Activated CD4-positive, alpha-beta memory T cell treated with anti-CD3 and anti-CD28 coated beads for 36 hours (primary cell): ENCODE measurements at regions not wholly inside any gene's neighbourhood (a gene's known extent, or its start where the extent isn't known, plus 50 kb on each side); places are given as distances from the start of the nearest gene placed in this dataset.

Experiments
- CTCF ChIA-PET: fragments of 350-600 bp; sonication (Branson Sonifier 250); formaldehyde crosslinking; loops from one replicate; lab custom pipeline; 2021; ENCODE audit warnings: antibody characterized with exemption, inconsistent platforms; lab: Charles Lee
- POLR2A ChIA-PET: fragments of 350-600 bp; sonication (Branson Sonifier 250); formaldehyde crosslinking; loops from one replicate; lab custom pipeline; 2021; ENCODE audit warnings: antibody characterized with exemption; lab: Charles Lee
- DNase-seq: peaks from one replicate; pipeline ENCODE4 v3.0.0-alpha.2; 2020
- H3K27ac Mint-ChIP-seq: one replicate; pipeline ENCODE4 v1.8.0; 2021; ENCODE audit warnings: mixed read lengths
- H3K27me3 Mint-ChIP-seq: one replicate; pipeline ENCODE4 v1.8.0; 2021; ENCODE audit warnings: mixed read lengths
- H3K36me3 Mint-ChIP-seq: one replicate; pipeline ENCODE4 v1.8.0; 2021; ENCODE audit warnings: mixed read lengths
- H3K4me1 Mint-ChIP-seq: one replicate; pipeline ENCODE4 v1.8.0; 2021; ENCODE audit warnings: low read depth, mixed read lengths
- H3K4me3 Mint-ChIP-seq: one replicate; pipeline ENCODE4 v1.8.0; 2021; ENCODE audit warnings: mild to moderate bottlenecking, mixed read lengths
- H3K9me3 Mint-ChIP-seq: one replicate; pipeline ENCODE4 v1.8.0; 2021; ENCODE audit warnings: mixed read lengths
- intact Hi-C: fragments of 100-400 bp; cut with micrococcal nuclease; formaldehyde crosslinking; loops from one replicate; pipeline ENCODE4 v1.15.1; 2023

- DNase-seq: no peak
- no peaks in the 10 kb centered on the region for H3K27me3 Mint-ChIP-seq
Observed at GRCh38 chr7:89780291-89780690, 374.0 kb upstream of the STEAP1 start.

GRCh38 chr7:89796481-89796880 lies 357.8 kb upstream of the STEAP1 start:
- Mint-ChIP-seq H3K4me1 (no peaks in the 10 kb centered on the region), H3K27ac (no peak overlapping the region), H3K9me3 (peaks cover 3% of the 10 kb centered on the region), H3K27me3 (peaks cover 1% of the 10 kb centered on the region), H3K36me3 (no peaks in the 10 kb centered on the region), H3K4me3 (no peak overlapping the region)
- ChIA-PET POLR2A (no interaction called here), CTCF (no interaction called here)
- intact Hi-C loops: no loop called here
- DNase-seq: no peak

More at GRCh38 chr7:89780291-89780690, 374.0 kb upstream of the STEAP1 start:
- Mint-ChIP-seq H3K36me3 (no peaks in the 10 kb centered on the region), H3K4me1 (no peaks in the 10 kb centered on the region), H3K9me3 (peaks cover 4% of the 10 kb centered on the region), H3K4me3 (no peak overlapping the region), H3K27ac (no peak overlapping the region)
- ChIA-PET CTCF (interaction anchor here (0.6 kb wide), 1 partner anchor 408 kb away, joined by 3 read pairs; no protein-coding TSS in a partner anchor), POLR2A (no interaction called here)
- intact Hi-C loops: no loop called here

- ChIA-PET CTCF (no interaction called here), POLR2A (no interaction called here)
- Mint-ChIP-seq H3K36me3 (no peaks in the 10 kb centered on the region), H3K4me3 (no peak overlapping the region), H3K27ac (no peak overlapping the region), H3K9me3 (no peaks in the 10 kb centered on the region), H3K4me1 (no peaks in the 10 kb centered on the region), H3K27me3 (peaks cover 1% of the 10 kb centered on the region)
- intact Hi-C loops: no loop called here
- DNase-seq: no peak
Observed at GRCh38 chr7:89797965-89798598, 356.2 kb upstream of the STEAP1 start.

GRCh38 chr7:89798599-89798996 lies 355.7 kb upstream of the STEAP1 start:
- Mint-ChIP-seq H3K27me3 (peaks cover 1% of the 10 kb centered on the region), H3K4me3 (no peak overlapping the region), H3K9me3 (no peaks in the 10 kb centered on the region), H3K27ac (no peak overlapping the region), H3K4me1 (no peaks in the 10 kb centered on the region), H3K36me3 (no peaks in the 10 kb centered on the region)
- ChIA-PET POLR2A (no interaction called here), CTCF (no interaction called here)
- no peak for DNase-seq
- intact Hi-C loops: no loop called here

GRCh38 chr7:89800761-89801160 lies 353.5 kb upstream of the STEAP1 start:
- Mint-ChIP-seq H3K27me3 (peaks cover 1% of the 10 kb centered on the region), H3K36me3 (no peaks in the 10 kb centered on the region), H3K9me3 (peaks cover 4% of the 10 kb centered on the region), H3K27ac (no peak overlapping the region), H3K4me3 (no peak overlapping the region), H3K4me1 (no peaks in the 10 kb centered on the region)
- no peak for DNase-seq
- intact Hi-C loops: no loop called here
- CTCF ChIA-PET: no interaction called here
- POLR2A ChIA-PET: no interaction called here

- H3K27me3 Mint-ChIP-seq: no peaks in the 10 kb centered on the region
- ChIA-PET POLR2A (no interaction called here), CTCF (no interaction called here)
- peaks cover 11% of the 10 kb centered on the region for H3K9me3 Mint-ChIP-seq
- no peaks in the 10 kb centered on the region for H3K36me3 Mint-ChIP-seq
- DNase-seq: no peak
- no peak overlapping the region for H3K27ac Mint-ChIP-seq
- no peak overlapping the region for H3K4me3 Mint-ChIP-seq
- H3K4me1 Mint-ChIP-seq: no peaks in the 10 kb centered on the region
- intact Hi-C loops: no loop called here
Observed at GRCh38 chr7:89809291-89809690, 345.0 kb upstream of the STEAP1 start.

GRCh38 chr7:89813081-89813480 lies 341.2 kb upstream of the STEAP1 start:
- ChIA-PET CTCF (no interaction called here), POLR2A (no interaction called here)
- Mint-ChIP-seq H3K27me3 (no peaks in the 10 kb centered on the region), H3K27ac (no peak overlapping the region), H3K4me1 (no peaks in the 10 kb centered on the region), H3K9me3 (peaks cover 3% of the 10 kb centered on the region), H3K36me3 (no peaks in the 10 kb centered on the region), H3K4me3 (no peak overlapping the region)
- DNase-seq: no peak
- intact Hi-C loops: no loop called here

GRCh38 chr7:89826121-89826520 lies 328.1 kb upstream of the STEAP1 start:
- POLR2A ChIA-PET: no interaction called here
- H3K9me3 Mint-ChIP-seq: no peaks in the 10 kb centered on the region
- H3K4me1 Mint-ChIP-seq: no peaks in the 10 kb centered on the region
- H3K27me3 Mint-ChIP-seq: no peaks in the 10 kb centered on the region
- H3K4me3 Mint-ChIP-seq: no peak overlapping the region
- CTCF ChIA-PET: no interaction called here
- intact Hi-C loops: no loop called here
- H3K27ac Mint-ChIP-seq: no peak overlapping the region
- no peak for DNase-seq
- H3K36me3 Mint-ChIP-seq: no peaks in the 10 kb centered on the region

GRCh38 chr7:89826557-89826956 lies 327.7 kb upstream of the STEAP1 start:
- Mint-ChIP-seq H3K36me3 (no peaks in the 10 kb centered on the region), H3K4me3 (no peak overlapping the region), H3K27ac (no peak overlapping the region), H3K4me1 (no peaks in the 10 kb centered on the region), H3K9me3 (no peaks in the 10 kb centered on the region), H3K27me3 (no peaks in the 10 kb centered on the region)
- intact Hi-C loops: no loop called here
- POLR2A ChIA-PET: no interaction called here
- no peak for DNase-seq
- CTCF ChIA-PET: no interaction called here

- Mint-ChIP-seq H3K27me3 (no peaks in the 10 kb centered on the region), H3K4me3 (no peak overlapping the region), H3K27ac (no peak overlapping the region), H3K4me1 (no peaks in the 10 kb centered on the region), H3K36me3 (no peaks in the 10 kb centered on the region), H3K9me3 (no peaks in the 10 kb centered on the region)
- POLR2A ChIA-PET: no interaction called here
- no peak for DNase-seq
- CTCF ChIA-PET: no interaction called here
- intact Hi-C loops: no loop called here
Observed at GRCh38 chr7:89837515-89837914, 316.8 kb upstream of the STEAP1 start.

GRCh38 chr7:89839329-89839728 lies 314.9 kb upstream of the STEAP1 start:
- Mint-ChIP-seq H3K4me3 (no peak overlapping the region), H3K9me3 (no peaks in the 10 kb centered on the region), H3K27me3 (no peaks in the 10 kb centered on the region), H3K36me3 (no peaks in the 10 kb centered on the region), H3K27ac (no peak overlapping the region), H3K4me1 (no peaks in the 10 kb centered on the region)
- intact Hi-C loops: no loop called here
- ChIA-PET POLR2A (no interaction called here), CTCF (no interaction called here)
- no peak for DNase-seq

- intact Hi-C loops: no loop called here
- Mint-ChIP-seq H3K4me1 (peaks cover 3% of the 10 kb centered on the region), H3K9me3 (no peaks in the 10 kb centered on the region), H3K4me3 (no peak overlapping the region), H3K36me3 (no peaks in the 10 kb centered on the region), H3K27me3 (no peaks in the 10 kb centered on the region), H3K27ac (no peak overlapping the region)
- ChIA-PET CTCF (no interaction called here), POLR2A (no interaction called here)
- no peak for DNase-seq
Observed at GRCh38 chr7:89845952-89846351, 308.3 kb upstream of the STEAP1 start.

GRCh38 chr7:89849052-89849451 lies 305.2 kb upstream of the STEAP1 start:
- no peak for DNase-seq
- Mint-ChIP-seq H3K4me1 (peaks cover 3% of the 10 kb centered on the region), H3K4me3 (no peak overlapping the region), H3K27me3 (no peaks in the 10 kb centered on the region), H3K36me3 (no peaks in the 10 kb centered on the region), H3K9me3 (no peaks in the 10 kb centered on the region), H3K27ac (no peak overlapping the region)
- intact Hi-C loops: no loop called here
- CTCF ChIA-PET: no interaction called here
- POLR2A ChIA-PET: no interaction called here
